Activated B cell treated with CpG ODN at 0.5 μM for 24 hours (primary cell): ENCODE measurements at regions not wholly inside any gene's neighbourhood (a gene's known extent, or its start where the extent isn't known, plus 50 kb on each side); places are given as distances from the start of the nearest gene placed in this dataset.

ENCODE experiments used
- ATAC-seq: fragments of 200-7000 bp; cut with Tn5 transposase; one replicate; pipeline ENCODE4 v1.10.0; 2021; ENCODE audit warnings: low read depth, mild to moderate bottlenecking, moderate library complexity
- CTCF ChIA-PET: fragments of 350-600 bp; sonication (Branson Sonifier 250); formaldehyde crosslinking; loops from one replicate; lab custom pipeline; 2021; ENCODE audit warnings: antibody characterized with exemption; lab: Charles Lee
- POLR2A ChIA-PET: fragments of 350-600 bp; sonication (Branson Sonifier 250); formaldehyde crosslinking; loops from one replicate; lab custom pipeline; 2021; ENCODE audit warnings: antibody characterized with exemption; lab: Charles Lee
- DNase-seq: peaks from one replicate; pipeline ENCODE4 v3.0.0; 2022
- H3K27ac Mint-ChIP-seq: one replicate; pipeline ENCODE4 v1.8.0; 2020; ENCODE audit warnings: mixed read lengths
- H3K27me3 Mint-ChIP-seq: one replicate; pipeline ENCODE4 v1.8.0; 2021; ENCODE audit warnings: mixed read lengths
- H3K36me3 Mint-ChIP-seq: one replicate; pipeline ENCODE4 v1.8.0; 2021; ENCODE audit warnings: low read depth, mixed read lengths
- H3K4me1 Mint-ChIP-seq: one replicate; pipeline ENCODE4 v1.8.0; 2021; ENCODE audit warnings: mixed read lengths
- H3K4me3 Mint-ChIP-seq: one replicate; pipeline ENCODE4 v1.8.0; 2020; ENCODE audit warnings: mild to moderate bottlenecking, mixed read lengths
- H3K9me3 Mint-ChIP-seq: one replicate; pipeline ENCODE4 v1.8.0; 2020; ENCODE audit warnings: mixed read lengths
- CTCF ChIP-seq: fragments of 200-600 bp; IDR thresholded peaks from one replicate; pipeline ENCODE4 v1.8.0; 2022; ENCODE audit warnings: antibody characterized with exemption, mild to moderate bottlenecking
- intact Hi-C: fragments of 100-400 bp; cut with micrococcal nuclease; formaldehyde crosslinking; loops from one replicate; pipeline ENCODE4 v1.15.1; 2024

DNA sequence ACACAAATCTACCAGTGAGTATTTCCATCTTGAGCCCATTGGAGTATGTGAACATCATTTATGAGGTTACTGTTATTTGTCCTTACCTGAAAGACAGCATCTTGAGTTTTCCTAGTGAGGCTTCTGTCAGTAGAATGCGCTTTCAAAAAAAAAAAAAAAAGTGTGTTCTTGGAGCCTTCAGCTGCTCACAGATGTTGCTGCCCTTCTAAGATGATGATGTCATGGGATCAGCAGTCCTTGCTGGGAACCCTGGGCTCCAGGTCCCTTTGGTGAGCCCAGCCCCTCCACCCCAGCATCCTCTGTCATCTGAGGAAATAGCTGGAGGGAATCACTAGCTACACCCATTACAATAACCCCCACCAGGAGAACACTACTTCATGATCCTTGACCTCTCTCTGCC is 83.3 kb downstream of the ATPSCKMT start:
- Mint-ChIP-seq H3K36me3 (no peaks in the 10 kb centered on the region), H3K4me1 (no peaks in the 10 kb centered on the region), H3K4me3 (no peak overlapping the region), H3K9me3 (peaks cover 13% of the 10 kb centered on the region), H3K27me3 (no peaks in the 10 kb centered on the region), H3K27ac (no peak overlapping the region)
- intact Hi-C loops, result no loop called here
- no peak for TF ChIP-seq CTCF
- no peak for DNase-seq
- ATAC-seq, result no peak
- ChIA-PET CTCF (interaction anchor here (0.6 kb wide), 1 partner anchor 12 kb away, joined by 3 read pairs; no protein-coding TSS in a partner anchor), POLR2A (no interaction called here)

DNA sequence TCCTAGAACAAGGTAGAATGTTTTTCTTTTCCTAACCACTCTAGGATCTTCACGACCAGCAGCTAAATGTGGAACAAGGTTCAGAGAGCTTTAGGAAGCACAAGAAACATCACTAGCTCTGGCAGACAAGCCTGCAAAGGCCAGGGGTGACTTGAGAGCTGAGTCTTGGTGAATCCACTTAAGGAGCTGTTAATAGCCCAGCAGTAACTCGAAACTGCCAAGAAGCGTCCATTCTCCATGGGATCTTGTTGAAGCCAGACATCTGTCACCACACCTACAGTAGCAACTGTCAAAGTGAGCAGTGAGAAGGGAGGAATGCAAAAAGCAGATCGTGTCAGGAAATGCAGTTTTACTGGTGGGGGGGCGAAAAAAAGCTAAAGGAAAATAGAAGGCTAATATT is 87.2 kb downstream of the ATPSCKMT start:
- ATAC-seq (no peak), DNase-seq (no peak)
- Mint-ChIP-seq H3K27ac (no peak overlapping the region), H3K9me3 (peaks cover 13% of the 10 kb centered on the region), H3K4me1 (no peaks in the 10 kb centered on the region), H3K36me3 (no peaks in the 10 kb centered on the region), H3K4me3 (no peak overlapping the region), H3K27me3 (peaks cover 3% of the 10 kb centered on the region)
- CTCF ChIA-PET, result no interaction called here
- POLR2A ChIA-PET, result no interaction called here
- no peak for TF ChIP-seq CTCF
- intact Hi-C loops, result no loop called here

DNA sequence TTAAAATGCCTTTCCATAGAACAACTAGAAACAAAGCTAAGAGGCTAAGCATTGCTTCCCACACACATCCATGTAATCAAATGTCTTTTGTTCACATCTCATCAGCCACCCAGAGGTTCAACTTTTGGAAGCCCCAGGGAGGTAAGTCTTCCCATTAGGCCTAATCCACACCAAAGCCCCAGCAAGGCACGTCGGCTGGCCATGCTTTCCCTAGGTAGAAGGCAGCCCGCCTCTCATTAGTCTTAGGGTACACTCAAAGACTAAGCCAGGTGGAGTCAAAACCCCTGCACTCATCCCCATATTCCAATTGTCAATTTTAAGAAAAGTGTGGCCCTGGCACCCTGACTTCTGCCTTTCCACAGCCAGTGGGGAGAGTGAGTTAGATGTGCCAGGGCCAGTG is 87.9 kb downstream of the ATPSCKMT start:
- peaks cover 3% of the 10 kb centered on the region for H3K27me3 Mint-ChIP-seq
- ATAC-seq, result no peak
- DNase-seq, result no peak
- H3K4me1 Mint-ChIP-seq, result no peaks in the 10 kb centered on the region
- no peak overlapping the region for H3K4me3 Mint-ChIP-seq
- TF ChIP-seq CTCF, result no peak
- ChIA-PET CTCF (no interaction called here), POLR2A (no interaction called here)
- H3K9me3 Mint-ChIP-seq, result peaks cover 13% of the 10 kb centered on the region
- H3K27ac Mint-ChIP-seq, result no peak overlapping the region
- no peaks in the 10 kb centered on the region for H3K36me3 Mint-ChIP-seq
- intact Hi-C loops, result no loop called here

GRCh38 chr5:10160241-10160640 is 89.4 kb downstream of the ATPSCKMT start:
- TF ChIP-seq CTCF, result no peak
- POLR2A ChIA-PET, result no interaction called here
- Mint-ChIP-seq H3K36me3 (no peaks in the 10 kb centered on the region), H3K27ac (no peak overlapping the region), H3K9me3 (peaks cover 8% of the 10 kb centered on the region), H3K4me1 (no peaks in the 10 kb centered on the region), H3K4me3 (no peak overlapping the region), H3K27me3 (peaks cover 5% of the 10 kb centered on the region)
- intact Hi-C loops, result no loop called here
- ATAC-seq (no peak), DNase-seq (no peak)
- CTCF ChIA-PET, result no interaction called here

- Mint-ChIP-seq H3K27me3 (peaks cover 5% of the 10 kb centered on the region), H3K9me3 (no peaks in the 10 kb centered on the region), H3K36me3 (no peaks in the 10 kb centered on the region), H3K27ac (no peak overlapping the region), H3K4me3 (no peak overlapping the region), H3K4me1 (no peaks in the 10 kb centered on the region)
- no peak for DNase-seq
- intact Hi-C loops, result no loop called here
- no peak for ATAC-seq
- TF ChIP-seq CTCF, result no peak
- CTCF ChIA-PET, result no interaction called here
- POLR2A ChIA-PET, result no interaction called here
Measured at GRCh38 chr5:10158886-10159285, 90.8 kb downstream of the ATPSCKMT start.
